ENCODE measurements at regions not wholly inside any gene's neighbourhood (a gene's known extent, or its start where the extent isn't known, plus 50 kb on each side); places are given as distances from the start of the nearest gene placed in this dataset.
A peak's percentile ranks its signal among the peaks of the same experiment; 100 is the strongest.

DNA sequence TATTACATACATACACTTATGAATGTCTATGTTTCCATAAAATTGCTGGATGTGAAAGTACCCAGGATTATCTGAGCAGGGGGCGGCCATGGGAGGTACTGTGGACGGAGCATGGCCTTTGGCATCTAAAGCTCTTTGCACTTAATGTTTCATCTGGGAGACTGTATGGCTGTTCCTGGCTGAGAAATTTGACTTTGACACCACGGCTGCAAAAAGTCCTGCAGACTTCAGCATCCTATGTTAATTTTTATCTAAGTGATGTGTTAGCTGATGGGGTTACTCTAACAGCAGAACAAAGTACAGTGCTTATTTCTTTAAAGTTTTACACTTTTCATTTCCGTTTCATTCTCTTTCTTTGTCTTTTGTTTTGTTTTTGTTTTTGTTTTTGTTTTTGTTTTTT lies 139.8 kb upstream of the STX18 start:
- Histone ChIP-seq H3K4me3 (no peak overlapping the region), H3K27me3 (no peaks in the 10 kb centered on the region), H3K4me1 (no peaks in the 10 kb centered on the region), H3K36me3 (no peaks in the 10 kb centered on the region), H3K27ac (no peak overlapping the region), H3K9me3 (no peaks in the 10 kb centered on the region)
- TF ChIP-seq POLR2A (IDR thresholded peaks at IDR 0.05): no peak
- TF ChIP-seq, protein P1, sequence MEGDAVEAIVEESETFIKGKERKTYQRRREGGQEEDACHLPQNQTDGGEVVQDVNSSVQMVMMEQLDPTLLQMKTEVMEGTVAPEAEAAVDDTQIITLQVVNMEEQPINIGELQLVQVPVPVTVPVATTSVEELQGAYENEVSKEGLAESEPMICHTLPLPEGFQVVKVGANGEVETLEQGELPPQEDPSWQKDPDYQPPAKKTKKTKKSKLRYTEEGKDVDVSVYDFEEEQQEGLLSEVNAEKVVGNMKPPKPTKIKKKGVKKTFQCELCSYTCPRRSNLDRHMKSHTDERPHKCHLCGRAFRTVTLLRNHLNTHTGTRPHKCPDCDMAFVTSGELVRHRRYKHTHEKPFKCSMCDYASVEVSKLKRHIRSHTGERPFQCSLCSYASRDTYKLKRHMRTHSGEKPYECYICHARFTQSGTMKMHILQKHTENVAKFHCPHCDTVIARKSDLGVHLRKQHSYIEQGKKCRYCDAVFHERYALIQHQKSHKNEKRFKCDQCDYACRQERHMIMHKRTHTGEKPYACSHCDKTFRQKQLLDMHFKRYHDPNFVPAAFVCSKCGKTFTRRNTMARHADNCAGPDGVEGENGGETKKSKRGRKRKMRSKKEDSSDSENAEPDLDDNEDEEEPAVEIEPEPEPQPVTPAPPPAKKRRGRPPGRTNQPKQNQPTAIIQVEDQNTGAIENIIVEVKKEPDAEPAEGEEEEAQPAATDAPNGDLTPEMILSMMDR (IDR thresholded peaks at IDR 0.05): no peak
- intact Hi-C loops (cut with DNase I): no loop called here
- DNase-seq: no peak
- 80 to 90% methylated on average over 4 of the region's 4 CpGs for WGBS, 2 donors

GRCh38 chr4:4680758-4681157 lies 138.9 kb upstream of the STX18 start:
- intact Hi-C loops (cut with DNase I): no loop called here

DNA sequence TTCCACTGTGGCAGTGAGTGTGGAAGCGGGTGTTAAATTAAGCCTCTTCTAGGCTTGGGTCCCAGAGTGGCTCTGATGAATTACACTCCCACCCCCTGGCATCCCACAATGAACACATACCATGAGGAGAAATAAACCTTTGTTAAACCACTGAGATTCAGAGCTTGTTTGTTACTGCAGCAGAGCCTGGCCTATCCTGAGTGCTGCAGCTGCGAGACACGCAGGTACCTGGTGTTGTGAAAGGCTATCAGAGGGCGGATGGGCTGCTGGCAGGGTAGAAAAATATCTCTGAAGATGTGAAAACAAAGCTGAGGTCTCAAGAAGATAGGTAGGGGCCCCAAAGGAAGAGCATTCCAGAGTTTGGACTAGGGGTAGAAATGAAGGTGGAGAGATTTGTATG lies 138.4 kb upstream of the STX18 start:
- WGBS, 2 donors: 100% methylated on average over 3 to 4 of the region's 4 CpGs
- TF ChIP-seq, protein P1 (IDR thresholded peaks at IDR 0.05): no peak

More at GRCh38 chr4:4680758-4681157, 138.9 kb upstream of the STX18 start:
- H3K27ac ChIP-seq: no peak overlapping the region
- TF ChIP-seq, protein P1 (IDR thresholded peaks at IDR 0.05): no peak
- TF ChIP-seq POLR2A (IDR thresholded peaks at IDR 0.05): no peak
- H3K9me3 ChIP-seq: no peaks in the 10 kb centered on the region
- H3K27me3 ChIP-seq: no peaks in the 10 kb centered on the region
- H3K4me3 ChIP-seq: no peak overlapping the region
- 80 to 89% methylated on average over 2 of the region's 2 CpGs for WGBS, 2 donors
- no peaks in the 10 kb centered on the region for H3K4me1 ChIP-seq
- no peaks in the 10 kb centered on the region for H3K36me3 ChIP-seq
- no peak for DNase-seq

DNA sequence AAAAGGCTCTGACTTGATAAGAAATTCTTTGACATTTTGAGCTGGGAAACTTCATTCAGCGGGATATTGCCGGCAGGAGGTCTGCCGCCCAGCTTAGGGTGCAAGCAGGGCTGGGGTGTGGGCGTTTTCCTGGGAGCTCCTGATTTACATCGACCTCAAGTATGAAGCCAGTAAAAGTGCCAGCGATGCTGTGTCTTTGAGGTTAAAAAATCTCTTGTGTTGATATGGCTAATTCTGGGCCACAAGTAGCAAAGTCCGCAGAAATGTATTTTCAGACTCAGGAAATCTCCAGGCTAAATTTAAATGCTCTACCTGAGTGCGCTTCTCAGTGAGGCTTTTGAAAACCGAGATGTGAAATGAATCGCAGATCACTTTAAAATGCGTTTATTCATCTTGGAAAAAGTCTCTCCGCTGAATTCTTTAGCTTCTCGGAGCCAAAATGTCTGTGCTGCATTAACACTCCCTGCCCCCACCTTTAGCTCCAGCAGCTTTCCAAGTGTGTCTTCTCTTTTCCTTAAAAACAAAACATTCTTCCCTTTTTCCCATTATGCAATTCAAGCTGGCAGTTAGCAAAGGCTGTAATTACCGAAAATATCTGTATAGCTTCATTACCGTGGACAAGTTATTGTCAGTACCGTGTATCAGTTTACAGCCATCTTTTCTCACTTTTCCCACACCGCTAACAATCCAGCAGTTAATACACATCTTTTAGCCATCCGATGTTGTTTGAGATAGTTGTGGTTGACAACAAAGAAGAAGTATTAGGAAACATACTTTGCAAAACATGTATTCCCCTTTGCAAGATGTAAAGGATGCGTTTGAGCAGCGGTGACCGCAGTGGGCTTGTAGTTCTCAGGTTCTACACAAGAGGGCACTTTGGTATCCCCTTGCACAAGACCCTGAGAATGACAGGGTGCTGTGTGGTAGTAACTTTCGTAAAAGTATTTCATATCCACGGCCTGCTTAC lies 136.0 kb upstream of the STX18 start:
- peak overlapping the region in 1 of 4 donors; percentile 10 for H3K4me3 ChIP-seq

More for the DNA sequence above, 138.4 kb upstream of the STX18 start:
- Histone ChIP-seq H3K9me3 (no peaks in the 10 kb centered on the region), H3K27ac (no peak overlapping the region), H3K4me3 (no peak overlapping the region), H3K27me3 (no peaks in the 10 kb centered on the region), H3K4me1 (no peaks in the 10 kb centered on the region), H3K36me3 (no peaks in the 10 kb centered on the region)
- intact Hi-C loops (cut with DNase I): no loop called here
- DNase-seq: no peak

GRCh38 chr4:4675641-4676040 lies 133.8 kb upstream of the STX18 start:
- TF ChIP-seq, protein P1 (IDR thresholded peaks at IDR 0.05): no peak
- no peak for TF ChIP-seq POLR2A (IDR thresholded peaks at IDR 0.05)
- Histone ChIP-seq H3K36me3 (no peaks in the 10 kb centered on the region), H3K4me1 (no peaks in the 10 kb centered on the region), H3K4me3 (no peak overlapping the region), H3K27me3 (no peaks in the 10 kb centered on the region), H3K9me3 (no peaks in the 10 kb centered on the region), H3K27ac (no peak overlapping the region)
- intact Hi-C loops (cut with DNase I): no loop called here
- DNase-seq: no peak

More for the DNA sequence above, 136.0 kb upstream of the STX18 start:
- TF ChIP-seq, protein P1 (IDR thresholded peaks at IDR 0.05): peak in 2 of 6 experiments; percentile 21 to 24
- TF ChIP-seq POLR2A (IDR thresholded peaks at IDR 0.05): no peak
- no peaks in the 10 kb centered on the region for H3K4me1 ChIP-seq
- intact Hi-C loops (cut with DNase I): no loop called here
- 71 to 72% methylated on average over 23 of the region's 23 CpGs for WGBS, 2 donors
- no peaks in the 10 kb centered on the region for H3K9me3 ChIP-seq
- no peak overlapping the region for H3K27ac ChIP-seq
- no peaks in the 10 kb centered on the region for H3K36me3 ChIP-seq
- H3K27me3 ChIP-seq: no peaks in the 10 kb centered on the region
- no peak for DNase-seq

Data from esophagus squamous epithelium (tissue), 5 donors.